ENCODE measurements at regions not wholly inside any gene's neighbourhood (a gene's known extent, or its start where the extent isn't known, plus 50 kb on each side); places are given as distances from the start of the nearest gene placed in this dataset.

DNA sequence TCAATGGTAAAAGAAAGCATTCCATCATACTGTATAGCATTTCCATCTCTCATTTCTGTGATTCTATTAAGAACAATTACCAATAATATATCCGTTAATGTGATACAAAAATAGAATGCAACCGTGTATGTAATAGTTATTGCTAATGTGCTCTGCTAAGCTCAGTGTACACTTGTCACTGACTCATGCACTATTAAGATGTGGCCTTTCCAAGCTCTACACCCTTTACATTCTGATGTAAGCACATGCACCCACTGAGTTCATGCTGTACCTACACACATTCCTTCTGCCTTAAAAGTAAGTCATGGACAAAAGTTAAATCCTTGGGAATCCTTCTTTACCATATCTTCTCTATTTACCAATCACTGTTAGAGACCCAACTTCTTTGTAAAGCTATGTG, 319.1 kb downstream of the ZSWIM6 start:
- TF ChIP-seq, protein P1, sequence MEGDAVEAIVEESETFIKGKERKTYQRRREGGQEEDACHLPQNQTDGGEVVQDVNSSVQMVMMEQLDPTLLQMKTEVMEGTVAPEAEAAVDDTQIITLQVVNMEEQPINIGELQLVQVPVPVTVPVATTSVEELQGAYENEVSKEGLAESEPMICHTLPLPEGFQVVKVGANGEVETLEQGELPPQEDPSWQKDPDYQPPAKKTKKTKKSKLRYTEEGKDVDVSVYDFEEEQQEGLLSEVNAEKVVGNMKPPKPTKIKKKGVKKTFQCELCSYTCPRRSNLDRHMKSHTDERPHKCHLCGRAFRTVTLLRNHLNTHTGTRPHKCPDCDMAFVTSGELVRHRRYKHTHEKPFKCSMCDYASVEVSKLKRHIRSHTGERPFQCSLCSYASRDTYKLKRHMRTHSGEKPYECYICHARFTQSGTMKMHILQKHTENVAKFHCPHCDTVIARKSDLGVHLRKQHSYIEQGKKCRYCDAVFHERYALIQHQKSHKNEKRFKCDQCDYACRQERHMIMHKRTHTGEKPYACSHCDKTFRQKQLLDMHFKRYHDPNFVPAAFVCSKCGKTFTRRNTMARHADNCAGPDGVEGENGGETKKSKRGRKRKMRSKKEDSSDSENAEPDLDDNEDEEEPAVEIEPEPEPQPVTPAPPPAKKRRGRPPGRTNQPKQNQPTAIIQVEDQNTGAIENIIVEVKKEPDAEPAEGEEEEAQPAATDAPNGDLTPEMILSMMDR (conservative IDR thresholded peaks at IDR 0.05), result no peak
- no peak for TF ChIP-seq EZH2 (IDR thresholded peaks at IDR 0.05; ENCODE audit: low read depth)
